Fibroblast of skin of left quadriceps (primary cell): ENCODE measurements at regions not wholly inside any gene's neighbourhood (a gene's known extent, or its start where the extent isn't known, plus 50 kb on each side); places are given as distances from the start of the nearest gene placed in this dataset.
A peak's percentile ranks its signal among the peaks of the same experiment; 100 is the strongest.
"Not testable (repeated sequence)": the region's sequence is repeated elsewhere in the genome, so short reads cannot be mapped to it uniquely, and the experiment has no call there.

Experiments
- DNase-seq, 2 experiments: peaks; one replicate each; pipeline ENCODE4 v3.0.0-alpha.2; 2013; ENCODE audit warnings: low read depth in 2 of 2

- DNase-seq = no peak
Measured at GRCh38 chr6:79431537-79431933, 105.7 kb downstream of the LCA5 start.

- DNase-seq = no peak
Measured at GRCh38 chr6:79430913-79431536, 106.2 kb downstream of the LCA5 start.

- DNase-seq = no peak
Measured at GRCh38 chr6:79427721-79428120, 109.5 kb downstream of the LCA5 start.

- DNase-seq = no peak
Measured at GRCh38 chr6:79426625-79427278, 110.5 kb downstream of the LCA5 start.

GRCh38 chr6:79425589-79426311, 111.5 kb downstream of the LCA5 start:
- no peak for DNase-seq

GRCh38 chr6:79423216-79423615, 114.0 kb downstream of the LCA5 start:
- no peak for DNase-seq

GRCh38 chr6:79422666-79423065, 114.6 kb downstream of the LCA5 start:
- no peak for DNase-seq

- peak; percentile 74 to 75 for DNase-seq
Measured at GRCh38 chr6:79421707-79422484, 115.3 kb downstream of the LCA5 start.

- peak; percentile 17 to 27 for DNase-seq
Measured at GRCh38 chr6:79421001-79421411, 116.2 kb downstream of the LCA5 start.

GRCh38 chr6:79420054-79420453, 117.2 kb downstream of the LCA5 start:
- DNase-seq = no peak

GRCh38 chr6:79416931-79417330, 120.3 kb downstream of the LCA5 start:
- DNase-seq = no peak

GRCh38 chr6:79413562-79414002, 123.6 kb downstream of the LCA5 start:
- DNase-seq = peak; percentile 39 to 51

- DNase-seq = no peak
Measured at GRCh38 chr6:79410806-79411205, 126.4 kb downstream of the LCA5 start.

- DNase-seq = no peak
Measured at GRCh38 chr6:79408256-79408974, 128.8 kb downstream of the LCA5 start.

GRCh38 chr6:79404677-79405076, 132.6 kb downstream of the LCA5 start:
- DNase-seq = no peak

GRCh38 chr6:79404261-79404660, 133.0 kb downstream of the LCA5 start:
- DNase-seq = no peak

GRCh38 chr6:79403563-79403962, 133.7 kb downstream of the LCA5 start:
- no peak for DNase-seq

- DNase-seq = no peak
Measured at GRCh38 chr6:79403086-79403485, 134.1 kb downstream of the LCA5 start.

- no peak for DNase-seq
Measured at GRCh38 chr6:79399499-79399898, 137.7 kb downstream of the LCA5 start.

GRCh38 chr6:79398617-79399016, 138.6 kb downstream of the LCA5 start:
- DNase-seq = not testable (repeated sequence)

- no peak for DNase-seq
Measured at GRCh38 chr6:79396625-79397024, 140.6 kb downstream of the LCA5 start.
